T-cell (primary cell): ENCODE measurements at regions not wholly inside any gene's neighbourhood (a gene's known extent, or its start where the extent isn't known, plus 50 kb on each side); places are given as distances from the start of the nearest gene placed in this dataset.
A peak's percentile ranks its signal among the peaks of the same experiment; 100 is the strongest.

Source experiments
- ATAC-seq, 4 experiments: fragments of 200-7000 bp in 3 of 4; fragments of 150-1000 bp in 1 of 4; cut with Tn5 transposase; replicated peaks in 1 of 4; 1 replicate in 3 of 4; 2 replicates in 1 of 4; pipeline ENCODE4 v1.10.0; 2021; ENCODE audit warnings: moderate library complexity in 3 of 4, mild to moderate bottlenecking in 2 of 4, moderate number of reproducible peaks in 1 of 4
- CTCF ChIA-PET, 2 donors: fragments of 300-600 bp; sonication (Branson Sonifier 250); formaldehyde crosslinking; loops; one replicate each; lab custom pipeline; 2022; ENCODE audit warnings: antibody characterized with exemption in 2 of 2; lab: Charles Lee
- POLR2A ChIA-PET, 2 donors: fragments of 300-600 bp; sonication (Branson Sonifier 250); formaldehyde crosslinking; loops; one replicate each; lab custom pipeline; 2022; ENCODE audit warnings: antibody characterized with exemption in 2 of 2; lab: Charles Lee
- DNase-seq, 35 experiments: peaks; one replicate each; pipeline versions ENCODE4 v3.0.0 to v3.0.0-alpha.2; 2013 to 2023
- H3K27ac ChIP-seq: one replicate; pipeline ENCODE4 v1.5.1; 2013; ENCODE audit warnings: low read length
- H3K27me3 ChIP-seq, 2 experiments: replicated peaks in 1 of 2; 1 replicate in 1 of 2; 2 replicates in 1 of 2; pipeline versions ENCODE4 v1.6.1 to v1.7.0; 2013; ENCODE audit warnings: low read length in 1 of 2, mixed read lengths in 1 of 2; ENCODE audit not compliant: control insufficient read depth in 2 of 2, insufficient read depth in 2 of 2; ENCODE audit errors: extremely low read depth in 1 of 2
- H3K36me3 ChIP-seq, 2 donors: 1 replicate in 1 of 2; 2 replicates in 1 of 2; pipeline versions ENCODE4 v1.6.1 to v1.7.0; 2013; ENCODE audit warnings: low read length in 1 of 2; ENCODE audit not compliant: control insufficient read depth in 2 of 2, insufficient read depth in 1 of 2; ENCODE audit errors: extremely low read depth in 1 of 2
- H3K4me1 ChIP-seq, 2 experiments: 1 replicate in 1 of 2; 2 replicates in 1 of 2; pipeline versions ENCODE4 v1.6.1 to v1.7.0; 2013; ENCODE audit warnings: low read length in 2 of 2, mixed read lengths in 1 of 2; ENCODE audit not compliant: insufficient read depth in 2 of 2, control insufficient read depth in 1 of 2; ENCODE audit errors: extremely low read depth in 1 of 2
- H3K4me3 ChIP-seq, 2 donors: 1 replicate in 1 of 2; 2 replicates in 1 of 2; pipeline versions ENCODE4 v1.5.1 to v1.7.0; 2013; ENCODE audit warnings: mild to moderate bottlenecking in 2 of 2, low read length in 1 of 2, moderate library complexity in 1 of 2; ENCODE audit not compliant: control insufficient read depth in 1 of 2; ENCODE audit errors: extremely low read depth in 1 of 2
- H3K9me3 ChIP-seq: 2 replicates; pipeline ENCODE4 v1.7.0; 2013
- H3K27ac Mint-ChIP-seq, 2 donors: one replicate each; pipeline ENCODE4 v1.8.0; 2020 to 2021; ENCODE audit warnings: mild to moderate bottlenecking in 2 of 2, mixed read lengths in 2 of 2
- H3K27me3 Mint-ChIP-seq, 2 donors: one replicate each; pipeline ENCODE4 v1.8.0; 2021 to 2022; ENCODE audit warnings: mixed read lengths in 2 of 2
- H3K36me3 Mint-ChIP-seq: one replicate; pipeline ENCODE4 v1.8.0; 2021; ENCODE audit warnings: mixed read lengths
- H3K4me1 Mint-ChIP-seq, 3 donors: one replicate each; pipeline ENCODE4 v1.8.0; 2020 to 2022; ENCODE audit warnings: mixed read lengths in 3 of 3, mild to moderate bottlenecking in 1 of 3
- H3K4me3 Mint-ChIP-seq, 3 donors: one replicate each; pipeline ENCODE4 v1.8.0; 2020 to 2022; ENCODE audit warnings: mild to moderate bottlenecking in 3 of 3, mixed read lengths in 3 of 3, moderate library complexity in 3 of 3
- H3K9me3 Mint-ChIP-seq, 3 donors: one replicate each; pipeline ENCODE4 v1.8.0; 2020 to 2022; ENCODE audit warnings: mixed read lengths in 3 of 3
- WGBS: methylation state at CpG from one replicate; pipeline ENCODE4 v1.1.5; 2013; ENCODE audit warnings: missing lambda C conversion rate; ENCODE audit not compliant: insufficient coverage; 5-methylcytosine and 5-hydroxymethylcytosine counted together

GRCh38 chr3:181290941-181291340, 301.4 kb upstream of the DNAJC19 start:
- WGBS: no CpG with 5 or more reads among the region's 3 CpGs
- CTCF ChIA-PET: no interaction called here
- no peaks in the 10 kb centered on the region for H3K4me1 Mint-ChIP-seq
- Histone ChIP-seq H3K4me3 (no peak overlapping the region), H3K27ac (no peak overlapping the region), H3K9me3 (no peaks in the 10 kb centered on the region), H3K4me1 (no peaks in the 10 kb centered on the region), H3K27me3 (no peaks in the 10 kb centered on the region), H3K36me3 (no peaks in the 10 kb centered on the region)
- POLR2A ChIA-PET: no interaction called here
- no peaks in the 10 kb centered on the region for H3K27me3 Mint-ChIP-seq
- no peak overlapping the region for H3K4me3 Mint-ChIP-seq
- ATAC-seq (no peak), DNase-seq (no peak)
- H3K9me3 Mint-ChIP-seq: no peaks in the 10 kb centered on the region
- no peak overlapping the region for H3K27ac Mint-ChIP-seq
- no peaks in the 10 kb centered on the region for H3K36me3 Mint-ChIP-seq

DNA sequence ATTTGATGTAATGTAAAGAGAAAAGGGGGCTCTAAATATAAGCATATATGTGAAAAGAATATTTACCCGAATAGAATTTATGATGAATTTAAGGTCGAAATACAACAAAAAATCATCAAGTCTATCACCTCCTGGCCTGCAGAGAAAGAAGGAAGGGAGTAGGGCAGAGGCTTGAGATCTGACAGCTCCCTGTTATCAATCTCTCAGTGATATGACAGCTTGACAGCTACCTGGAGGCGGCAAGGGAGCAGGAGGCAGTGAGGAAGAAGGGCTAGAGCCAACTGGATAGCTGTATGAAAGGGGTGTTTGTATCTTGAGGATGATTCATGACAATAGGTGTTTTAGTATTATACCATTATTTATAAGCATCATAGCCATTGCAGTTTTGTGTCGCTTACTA, 299.8 kb upstream of the DNAJC19 start:
- ATAC-seq (no peak), DNase-seq (no peak)
- H3K27me3 Mint-ChIP-seq: peaks cover 0 to under 1% of the 10 kb centered on the region in 2 donors
- no peaks in the 10 kb centered on the region for H3K27me3 ChIP-seq
- ChIA-PET CTCF (no interaction called here), POLR2A (no interaction called here)
- no peak overlapping the region for H3K4me3 ChIP-seq
- no peaks in the 10 kb centered on the region for H3K36me3 Mint-ChIP-seq
- no peak overlapping the region for H3K27ac Mint-ChIP-seq
- no peak overlapping the region for H3K4me3 Mint-ChIP-seq
- H3K9me3 ChIP-seq: no peaks in the 10 kb centered on the region
- WGBS: no CpG with 5 or more reads among the region's 4 CpGs
- H3K36me3 ChIP-seq: no peaks in the 10 kb centered on the region
- no peaks in the 10 kb centered on the region for H3K9me3 Mint-ChIP-seq
- H3K4me1 Mint-ChIP-seq: no peaks in the 10 kb centered on the region
- no peak overlapping the region for H3K27ac ChIP-seq
- H3K4me1 ChIP-seq: no peaks in the 10 kb centered on the region

DNA sequence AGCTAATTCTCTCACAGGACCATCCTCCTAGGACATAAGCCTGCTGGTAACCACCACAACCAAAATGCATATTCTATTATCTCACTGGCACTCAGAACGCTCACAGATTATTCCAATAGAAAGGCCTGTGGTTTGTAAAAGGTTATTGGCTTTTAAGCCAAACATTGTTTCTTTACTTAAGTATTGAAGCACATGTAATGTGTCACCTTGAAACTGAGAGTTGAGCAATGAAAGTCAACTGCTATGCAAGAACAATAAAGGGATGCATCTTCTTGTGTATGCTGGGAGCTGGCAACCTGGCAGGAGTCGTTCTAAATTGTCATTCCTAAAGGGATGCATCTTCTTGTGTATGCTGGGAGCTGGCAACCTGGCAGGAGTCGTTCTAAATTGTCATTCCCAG, 298.6 kb upstream of the DNAJC19 start:
- ATAC-seq (no peak), DNase-seq (no peak)
- H3K9me3 ChIP-seq: no peaks in the 10 kb centered on the region
- H3K27me3 ChIP-seq: no peaks in the 10 kb centered on the region
- H3K36me3 Mint-ChIP-seq: no peaks in the 10 kb centered on the region
- H3K4me1 Mint-ChIP-seq: no peaks in the 10 kb centered on the region
- ChIA-PET CTCF (no interaction called here), POLR2A (no interaction called here)
- no CpG with 5 or more reads among the region's 3 CpGs for WGBS
- no peaks in the 10 kb centered on the region for H3K36me3 ChIP-seq
- H3K27ac Mint-ChIP-seq: no peak overlapping the region
- no peak overlapping the region for H3K4me3 ChIP-seq
- H3K9me3 Mint-ChIP-seq: no peaks in the 10 kb centered on the region
- H3K27ac ChIP-seq: no peak overlapping the region
- peaks cover 2 to 8% of the 10 kb centered on the region in 2 donors for H3K27me3 Mint-ChIP-seq
- no peak overlapping the region for H3K4me3 Mint-ChIP-seq
- H3K4me1 ChIP-seq: no peaks in the 10 kb centered on the region

DNA sequence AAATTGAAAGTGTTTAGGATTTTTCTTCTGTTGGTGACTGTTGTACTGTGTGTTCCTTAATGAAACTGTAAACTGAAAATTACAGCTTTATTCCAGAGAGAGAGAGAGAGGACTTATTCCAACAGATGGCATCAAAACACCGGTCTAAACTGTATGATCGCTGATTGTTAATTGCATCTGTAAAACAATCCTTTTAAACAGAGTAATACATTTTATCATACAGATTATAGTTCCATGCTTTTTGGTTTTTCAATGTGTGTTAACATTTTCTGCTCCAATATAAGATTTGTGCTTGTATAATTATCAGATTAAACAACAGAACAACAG, 289.7 kb upstream of the DNAJC19 start:
- no peak overlapping the region for H3K4me3 ChIP-seq

DNA sequence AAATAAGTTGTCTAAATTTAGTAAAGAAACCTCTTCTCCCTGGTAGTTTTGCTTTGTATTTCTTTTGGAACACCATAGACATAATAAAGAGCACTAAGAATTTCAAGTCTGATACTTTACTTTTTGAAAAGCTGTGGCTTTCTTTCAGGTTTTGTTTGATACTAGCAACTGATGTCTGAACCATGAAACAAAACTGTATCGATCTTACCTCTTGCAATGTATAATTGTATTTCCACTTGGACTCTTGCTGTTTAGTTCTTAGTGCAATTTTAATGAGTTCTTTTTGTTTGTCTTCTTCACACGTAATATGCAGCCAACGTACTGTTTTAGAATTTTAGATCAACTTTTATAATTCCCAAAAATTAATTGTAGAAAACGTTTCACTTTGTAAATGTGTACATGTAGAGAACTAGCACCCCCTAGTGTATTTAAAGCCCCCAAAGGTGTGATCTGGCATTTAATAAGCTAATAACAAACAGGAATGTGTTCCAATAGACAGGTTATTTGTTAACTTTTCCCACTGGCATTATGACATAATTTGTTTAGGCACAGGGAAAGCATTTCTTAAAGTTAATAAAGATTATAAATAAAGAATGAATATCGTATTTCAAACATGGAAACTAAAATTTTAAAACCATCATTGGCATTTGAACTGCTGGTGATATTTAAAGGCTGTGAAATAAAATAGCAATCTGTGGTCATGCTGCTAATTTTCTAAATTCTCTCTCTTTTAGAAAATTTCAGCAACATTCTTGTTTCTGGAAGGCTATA, 289.1 kb upstream of the DNAJC19 start:
- no peaks in the 10 kb centered on the region for H3K36me3 ChIP-seq
- no peak overlapping the region for H3K27ac ChIP-seq
- POLR2A ChIA-PET: no interaction called here
- no peaks in the 10 kb centered on the region for H3K36me3 Mint-ChIP-seq
- H3K27ac Mint-ChIP-seq: no peak overlapping the region
- no peaks in the 10 kb centered on the region for H3K9me3 ChIP-seq
- H3K27me3 ChIP-seq: no peaks in the 10 kb centered on the region
- no CpG with 5 or more reads among the region's 5 CpGs for WGBS
- CTCF ChIA-PET: interaction anchor here in 1 of 2 donors (0.6 to 1.8 kb wide), 5 partner anchors 9 to 1467 kb away, joined by 3 to 8 read pairs (median 3); no protein-coding TSS in a partner anchor
- no peaks in the 10 kb centered on the region for H3K9me3 Mint-ChIP-seq
- ATAC-seq: no peak
- H3K4me3 ChIP-seq: no peak overlapping the region
- no peak overlapping the region for H3K4me3 Mint-ChIP-seq
- peaks cover 2 to 16% of the 10 kb centered on the region in 2 donors for H3K27me3 Mint-ChIP-seq
- peak in 1 of 35 experiments; percentile 12 for DNase-seq
- H3K4me1 Mint-ChIP-seq: no peaks in the 10 kb centered on the region
- no peaks in the 10 kb centered on the region for H3K4me1 ChIP-seq

More for the DNA sequence above, 289.7 kb upstream of the DNAJC19 start:
- H3K4me1 ChIP-seq: no peaks in the 10 kb centered on the region
- no peaks in the 10 kb centered on the region for H3K9me3 ChIP-seq
- H3K27ac ChIP-seq: no peak overlapping the region
- Mint-ChIP-seq H3K27me3 (peaks cover 2 to 19% of the 10 kb centered on the region in 2 donors), H3K27ac (no peak overlapping the region), H3K9me3 (no peaks in the 10 kb centered on the region), H3K4me3 (no peak overlapping the region), H3K4me1 (no peaks in the 10 kb centered on the region), H3K36me3 (no peaks in the 10 kb centered on the region)
- DNase-seq (no peak), ATAC-seq (no peak)
- no peaks in the 10 kb centered on the region for H3K27me3 ChIP-seq
- POLR2A ChIA-PET: no interaction called here
- H3K36me3 ChIP-seq: no peaks in the 10 kb centered on the region
- WGBS: no CpG with 5 or more reads among the region's 2 CpGs
- CTCF ChIA-PET: interaction anchor here in 1 of 2 donors (0.6 to 1.8 kb wide), 4 partner anchors 9 to 1350 kb away, joined by 3 to 8 read pairs (median 3); no protein-coding TSS in a partner anchor

- ChIA-PET CTCF (no interaction called here), POLR2A (no interaction called here)
- DNase-seq (no peak), ATAC-seq (no peak)
- H3K4me1 Mint-ChIP-seq: no peaks in the 10 kb centered on the region
- no peaks in the 10 kb centered on the region for H3K9me3 ChIP-seq
- H3K36me3 ChIP-seq: no peaks in the 10 kb centered on the region
- no peak overlapping the region for H3K4me3 ChIP-seq
- H3K9me3 Mint-ChIP-seq: no peaks in the 10 kb centered on the region
- no peak overlapping the region for H3K27ac ChIP-seq
- H3K4me3 Mint-ChIP-seq: no peak overlapping the region
- no peaks in the 10 kb centered on the region for H3K4me1 ChIP-seq
- no CpG with 5 or more reads among the region's 6 CpGs for WGBS
- no peaks in the 10 kb centered on the region for H3K27me3 ChIP-seq
- H3K27ac Mint-ChIP-seq: no peak overlapping the region
- H3K27me3 Mint-ChIP-seq: peaks cover 0 to 11% of the 10 kb centered on the region in 2 donors
- no peaks in the 10 kb centered on the region for H3K36me3 Mint-ChIP-seq
These were observed 286.9 kb upstream of the DNAJC19 start for GRCh38 chr3:181276358-181276896.
